Sciatic nerve (tissue), 2 donors: ENCODE measurements at regions not wholly inside any gene's neighbourhood (a gene's known extent, or its start where the extent isn't known, plus 50 kb on each side); places are given as distances from the start of the nearest gene placed in this dataset.
"Not testable (repeated sequence)": the region's sequence is repeated elsewhere in the genome, so short reads cannot be mapped to it uniquely, and the experiment has no call there.

Experiments used
- ATAC-seq: fragments of 200-7000 bp; cut with Tn5 transposase; one replicate; pipeline ENCODE4 v1.9.1; 2020; ENCODE audit warnings: mild to moderate bottlenecking, moderate library complexity
- DNase-seq: peaks from one replicate; pipeline ENCODE4 v3.0.0-alpha.2; 2020; ENCODE audit warnings: low spot score
- intact Hi-C: fragments of 100-400 bp; cut with DNase I; formaldehyde crosslinking; loops from one replicate; pipeline ENCODE4 v1.14.2; 2022
- donor health status: DM: no; HTN: no; CAD: no.
- donor health status: DM: no; HTN: no; CAD: no.

DNA sequence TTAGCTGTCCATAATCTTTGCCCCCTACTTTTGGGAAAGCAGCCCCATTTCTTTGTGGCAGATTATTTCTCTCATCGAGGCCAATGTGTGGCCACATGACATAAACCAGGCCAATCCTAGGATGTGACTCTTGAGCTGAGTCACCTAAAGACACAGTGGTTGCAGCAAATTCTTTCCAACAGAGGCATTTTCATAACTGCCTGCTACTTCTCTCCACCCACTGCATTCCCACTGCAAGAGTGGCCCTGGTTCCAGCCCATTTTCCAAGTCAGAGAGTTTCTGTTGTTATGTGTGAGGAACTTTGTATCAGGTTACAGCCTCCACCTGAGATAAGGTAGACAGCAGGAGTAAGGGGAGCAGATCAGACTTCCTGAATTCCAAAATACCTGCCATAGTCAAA is 195.2 kb downstream of the RGS9 start:
- ATAC-seq (no peak), DNase-seq (no peak)

DNA sequence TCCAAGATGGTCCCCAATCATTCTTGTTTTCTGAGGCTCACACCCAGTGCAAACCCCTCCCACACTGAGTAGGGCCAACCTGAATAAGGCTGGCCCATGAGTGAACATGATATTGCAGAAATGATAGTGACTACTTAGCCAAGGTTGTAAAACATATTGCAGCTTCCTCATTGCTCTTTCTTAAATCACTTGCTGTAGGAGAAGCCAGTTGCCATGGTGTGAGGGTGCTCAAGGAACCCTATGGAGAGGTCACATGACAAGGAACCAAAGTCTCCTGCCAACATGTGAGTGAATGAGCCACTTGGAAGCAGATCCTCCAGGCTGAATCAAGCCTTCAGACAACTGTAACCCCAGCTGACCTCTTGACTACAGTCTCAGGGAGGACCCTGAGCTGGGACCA is 191.4 kb downstream of the RGS9 start:
- intact Hi-C loops = no loop called here
- no peak for ATAC-seq
- no peak for DNase-seq

More for the DNA sequence above, 195.2 kb downstream of the RGS9 start:
- intact Hi-C loops = no loop called here

DNA sequence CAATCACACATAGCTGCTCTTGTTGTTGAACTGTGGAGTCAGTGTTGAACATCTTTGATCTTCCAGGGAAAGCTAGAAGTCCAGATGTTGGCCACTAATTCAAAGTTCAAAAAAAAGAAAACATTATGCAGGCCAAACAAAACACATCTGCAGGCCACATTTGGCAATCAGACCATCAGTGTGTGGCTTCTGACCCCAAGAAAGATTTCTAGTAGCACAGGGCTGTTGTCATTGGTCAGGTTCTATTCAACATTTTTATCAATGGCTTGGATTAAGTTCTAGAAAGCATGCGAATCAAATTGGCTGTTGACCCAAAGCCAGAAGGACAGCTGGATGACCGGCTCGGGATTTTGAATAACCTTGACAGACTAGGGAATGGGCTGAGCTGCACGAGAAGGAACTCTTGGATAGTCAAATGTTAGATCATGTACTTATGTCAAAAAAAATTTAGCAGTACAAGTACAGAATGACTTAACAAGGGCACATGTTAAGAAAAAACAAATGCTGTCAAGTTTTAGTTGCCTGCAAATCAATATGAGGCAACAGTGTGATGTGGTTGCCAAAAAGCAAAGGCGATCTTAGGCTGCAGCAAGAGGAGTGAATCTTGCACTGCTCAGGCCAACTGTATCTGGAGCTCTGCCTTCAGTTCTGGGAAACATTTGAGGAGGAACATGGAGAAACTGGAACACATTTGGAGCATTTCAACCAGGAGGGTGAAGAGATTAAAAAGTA is 187.6 kb downstream of the RGS9 start:
- intact Hi-C loops = no loop called here
- ATAC-seq = peak; percentile 98
- DNase-seq = no peak

DNA sequence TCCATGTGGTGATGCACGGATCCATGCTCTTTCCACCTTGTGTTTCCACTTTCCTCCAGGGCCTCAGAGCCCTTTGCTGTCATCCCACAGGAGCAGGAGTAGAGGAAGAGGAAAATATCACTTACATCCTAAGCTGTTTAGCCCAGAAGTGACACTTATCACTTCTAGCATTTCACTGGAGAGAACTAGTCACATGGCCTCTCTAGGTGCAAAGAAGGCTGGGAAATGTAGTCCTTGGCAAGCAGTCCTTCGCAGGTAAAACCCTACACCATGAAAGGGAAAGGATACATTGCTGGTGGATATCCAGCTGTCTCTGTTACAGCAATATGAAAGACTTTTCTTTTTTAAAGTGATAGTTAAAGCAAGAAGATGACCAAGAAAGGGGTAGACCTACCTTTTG is 185.9 kb downstream of the RGS9 start:
- DNase-seq (no peak), ATAC-seq (no peak)
- intact Hi-C loops = no loop called here

- ATAC-seq (no peak), DNase-seq (no peak)
- intact Hi-C loops = no loop called here
Observed at GRCh38 chr17:65320820-65321219, 183.7 kb downstream of the RGS9 start.

DNA sequence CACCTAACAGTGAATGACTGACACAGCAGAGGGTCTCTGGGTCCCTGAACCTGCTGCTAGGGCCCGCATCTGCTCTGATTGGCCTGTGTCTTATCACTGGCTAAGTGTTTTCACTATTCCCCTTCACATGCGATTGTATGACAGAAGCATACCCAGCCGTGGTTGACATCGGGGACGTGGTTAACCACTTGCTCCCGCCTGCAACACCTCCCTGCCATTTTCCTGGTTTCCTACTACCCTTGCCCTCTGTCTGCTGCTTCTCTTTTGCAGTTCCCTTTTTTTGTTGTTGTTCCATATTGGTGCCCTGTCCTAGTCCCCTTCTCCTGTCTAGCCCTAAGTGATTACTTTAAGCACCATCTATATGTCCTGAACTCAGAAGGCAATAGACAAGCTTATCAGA is 177.0 kb downstream of the RGS9 start:
- DNase-seq (no peak), ATAC-seq (no peak)
- intact Hi-C loops = no loop called here

DNA sequence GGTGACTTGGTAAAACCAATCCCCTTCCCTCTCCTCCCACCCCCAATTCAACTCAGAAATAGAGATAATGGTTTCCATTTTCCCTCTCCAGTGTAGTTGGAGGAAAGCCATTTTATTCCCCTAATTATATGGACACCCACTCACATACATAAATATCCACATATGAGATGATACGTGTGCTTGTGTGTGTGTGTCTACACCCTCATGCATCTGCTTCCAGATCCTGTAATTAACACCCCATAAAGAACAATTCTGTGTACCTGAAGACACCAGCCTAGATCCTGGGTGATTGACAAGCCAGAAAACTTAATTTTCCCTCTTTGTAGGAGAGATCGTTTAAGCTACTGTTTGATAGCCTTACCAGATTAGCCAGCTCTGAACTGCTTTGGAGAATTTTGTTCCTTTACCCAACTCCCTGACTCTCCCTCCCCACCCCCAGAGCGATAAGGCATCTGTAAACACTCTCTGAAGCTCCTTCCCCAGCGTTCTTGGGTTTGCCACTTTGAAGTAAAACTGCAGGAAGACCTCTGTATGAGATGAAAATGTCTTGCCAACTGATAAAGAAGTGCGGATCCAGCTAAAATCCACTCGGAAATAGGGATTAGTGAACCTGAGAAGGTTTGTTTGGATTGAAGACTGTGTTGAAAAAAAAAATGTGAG is 175.7 kb downstream of the RGS9 start:
- intact Hi-C loops = no loop called here
- no peak for DNase-seq
- no peak for ATAC-seq

DNA sequence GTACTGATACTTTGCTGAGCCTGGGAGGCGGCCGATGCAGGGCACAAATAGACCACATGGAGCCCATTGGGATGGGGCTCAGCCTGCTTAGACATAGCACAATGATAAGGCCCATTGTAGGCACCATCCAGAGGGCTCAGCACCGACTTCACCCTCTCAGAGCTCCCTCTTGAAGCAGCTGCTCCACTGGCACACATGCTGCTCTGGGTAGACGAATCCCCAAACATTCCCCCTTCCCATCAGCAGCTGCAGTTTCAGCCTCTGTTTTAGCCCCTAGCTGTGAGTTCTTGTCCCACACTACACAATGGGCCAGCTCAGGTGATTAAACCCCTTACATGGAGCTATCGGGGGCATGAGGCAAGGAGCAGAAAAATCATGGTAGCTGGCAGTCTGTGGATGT is 174.1 kb downstream of the RGS9 start:
- ATAC-seq (no peak), DNase-seq (no peak)
- intact Hi-C loops = no loop called here

- DNase-seq (no peak), ATAC-seq (no peak)
- intact Hi-C loops = no loop called here
Observed at GRCh38 chr17:65307961-65308316, 170.8 kb downstream of the RGS9 start.

GRCh38 chr17:65307081-65307960 is 170.2 kb downstream of the RGS9 start:
- DNase-seq (no peak), ATAC-seq (no peak)
- intact Hi-C loops = no loop called here

DNA sequence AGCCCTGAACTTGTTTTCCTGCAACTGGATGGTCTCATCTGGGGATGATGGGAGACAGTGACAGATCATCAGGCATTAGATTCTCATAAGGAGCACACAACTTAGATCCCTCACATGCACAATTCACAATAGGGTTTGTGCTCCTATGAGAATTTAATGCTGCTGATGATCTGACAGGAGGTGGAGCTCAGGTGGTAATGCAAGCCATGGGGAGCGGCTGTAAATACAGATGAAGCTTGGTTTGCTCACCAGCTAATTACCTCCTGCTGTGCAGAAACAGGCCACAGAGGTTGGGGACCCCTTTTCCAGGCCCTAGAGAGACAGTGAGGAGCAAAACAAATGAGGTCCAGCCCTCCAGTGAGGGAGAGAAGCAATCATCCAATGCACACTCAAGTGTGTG is 168.6 kb downstream of the RGS9 start:
- intact Hi-C loops = no loop called here
- ATAC-seq = no peak
- no peak for DNase-seq

GRCh38 chr17:65305116-65305515 is 167.9 kb downstream of the RGS9 start:
- DNase-seq = no peak
- no peak for ATAC-seq
- intact Hi-C loops = no loop called here

DNA sequence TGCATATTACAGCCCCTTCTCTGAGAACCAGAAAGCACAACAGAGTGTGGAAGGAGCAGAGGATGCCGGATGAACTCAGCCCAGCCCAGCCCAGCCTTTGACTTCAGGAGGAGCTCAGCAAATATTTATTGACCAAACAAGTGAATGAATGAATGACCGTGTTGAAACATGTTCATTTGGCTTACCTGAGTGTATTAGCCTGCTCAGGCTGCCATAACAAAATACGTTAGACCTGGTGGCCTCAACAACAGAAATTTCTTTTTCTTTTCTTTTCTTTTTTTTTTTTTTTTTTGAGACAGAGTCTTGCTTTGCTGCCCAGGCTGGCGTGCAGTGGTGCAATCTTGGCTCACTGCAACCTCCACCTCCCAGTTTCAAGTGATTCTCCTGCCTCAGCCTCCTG is 164.7 kb downstream of the RGS9 start:
- intact Hi-C loops, ATAC-seq, DNase-seq: not testable (repeated sequence)

DNA sequence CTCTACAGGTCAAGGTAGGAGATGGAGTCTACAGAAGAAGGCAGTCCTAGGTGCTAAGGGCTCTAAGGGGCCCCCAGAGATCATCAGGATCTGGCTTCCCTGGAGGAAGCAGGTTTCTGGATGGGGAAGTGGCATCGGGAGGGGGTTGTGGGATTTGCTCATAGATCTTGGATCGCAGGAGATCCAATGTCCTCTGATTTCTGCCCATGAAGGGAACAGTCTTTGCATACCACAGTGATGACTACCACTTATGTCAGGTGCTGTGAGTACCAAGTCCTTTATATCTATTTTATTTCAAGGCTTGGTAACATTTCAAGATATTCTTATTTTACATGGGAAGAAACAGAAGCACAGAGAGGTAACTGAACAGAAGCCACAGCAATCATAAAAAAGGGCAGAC is 164.0 kb downstream of the RGS9 start:
- DNase-seq (no peak), ATAC-seq (no peak)
- intact Hi-C loops = no loop called here

- DNase-seq = no peak
- no peak for ATAC-seq
- intact Hi-C loops = no loop called here
Observed at GRCh38 chr17:65297916-65298315, 160.7 kb downstream of the RGS9 start.

DNA sequence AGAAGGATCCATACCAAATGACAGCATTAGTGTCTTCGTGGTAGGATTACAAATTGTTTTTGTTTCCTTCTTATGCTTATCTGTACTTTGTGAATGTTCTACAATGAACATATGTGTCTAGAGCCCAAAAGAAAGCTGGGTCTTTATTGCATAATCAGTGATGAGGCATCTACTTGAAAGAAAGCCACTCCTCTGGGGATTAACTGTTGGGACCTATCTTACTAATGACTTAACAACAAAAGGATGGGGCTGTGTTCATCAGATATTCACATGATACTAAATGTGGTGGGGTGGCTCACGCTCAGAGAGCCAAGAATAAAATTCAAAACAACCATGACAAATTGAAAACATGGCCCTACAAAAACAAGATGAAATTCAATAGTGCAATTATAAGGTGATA is 160.2 kb downstream of the RGS9 start:
- intact Hi-C loops = no loop called here
- no peak for ATAC-seq
- no peak for DNase-seq

DNA sequence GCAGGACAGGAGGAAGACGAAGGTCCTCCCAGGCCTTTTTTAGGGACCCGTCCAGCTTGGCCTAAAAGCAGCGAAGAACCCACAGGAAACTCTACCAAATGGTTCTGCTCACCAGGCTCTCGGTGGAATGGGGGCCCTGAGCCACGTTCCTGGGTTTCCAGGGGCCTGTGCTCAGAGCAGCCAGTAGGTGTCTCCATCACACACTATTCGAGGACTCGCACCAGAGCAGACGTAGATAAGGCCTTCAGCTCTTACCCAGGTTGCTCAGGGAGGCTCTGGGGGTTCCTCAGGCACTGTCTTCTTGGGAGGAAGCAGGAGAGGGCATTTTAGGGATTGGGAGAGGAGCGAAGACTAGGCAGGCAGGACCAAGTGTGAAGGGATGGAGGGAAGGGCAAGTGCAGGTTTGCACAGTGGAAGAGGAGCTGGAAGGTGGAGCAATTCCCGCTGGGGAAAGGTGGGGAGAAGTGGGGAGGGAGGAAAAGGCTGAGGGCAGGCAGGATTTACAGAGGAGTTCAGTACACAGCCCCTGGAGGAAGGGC is 157.1 kb downstream of the RGS9 start:
- peak; percentile 67 for DNase-seq
- peak; percentile 93 for ATAC-seq
- intact Hi-C loops = loop anchor here (5.0 kb wide), 1 partner anchor 873 kb away; no protein-coding TSS in a partner anchor

- intact Hi-C loops = loop anchor here (5.0 kb wide), 1 partner anchor 874 kb away; no protein-coding TSS in a partner anchor
- no peak for ATAC-seq
- no peak for DNase-seq
Observed at GRCh38 chr17:65293584-65294180, 156.5 kb downstream of the RGS9 start.

GRCh38 chr17:65292430-65292829 is 155.3 kb downstream of the RGS9 start:
- ATAC-seq (no peak), DNase-seq (no peak)
- intact Hi-C loops = loop anchor here (5.0 kb wide), 1 partner anchor 875 kb away; no protein-coding TSS in a partner anchor
